Transverse colon (tissue), 4 donors: ENCODE measurements at regions not wholly inside any gene's neighbourhood (a gene's known extent, or its start where the extent isn't known, plus 50 kb on each side); places are given as distances from the start of the nearest gene placed in this dataset.

Experiments
- DNase-seq: peaks from one replicate; pipeline ENCODE4 v3.0.0-alpha.2; 2019
- H3K27ac ChIP-seq, 4 donors: fragments of 200-600 bp; sonication (generic); 2 replicates each; pipeline ENCODE4 v1.5.1; 2016 to 2018; ENCODE audit warnings: inconsistent platforms in 4 of 4
- H3K27me3 ChIP-seq: fragments of 200-600 bp; sonication (generic); 2 replicates; pipeline ENCODE4 v1.5.1; 2017; ENCODE audit warnings: inconsistent platforms
- H3K36me3 ChIP-seq, 4 donors: fragments of 200-600 bp; sonication (generic); 2 replicates each; pipeline ENCODE4 v1.5.1; 2017 to 2019; ENCODE audit warnings: inconsistent platforms in 4 of 4
- H3K4me1 ChIP-seq, 4 donors: fragments of 200-600 bp; sonication (generic); 2 replicates each; pipeline ENCODE4 v1.5.1; 2017 to 2020; ENCODE audit warnings: inconsistent platforms in 4 of 4
- H3K4me3 ChIP-seq, 4 donors: fragments of 200-600 bp; sonication (generic); 1 replicate in 1 of 4; 2 replicates in 3 of 4; pipeline versions ENCODE4 v1.5.1 to v1.6.1; 2017 to 2019; ENCODE audit warnings: inconsistent platforms in 4 of 4
- H3K9me3 ChIP-seq, 2 donors: fragments of 200-600 bp; sonication (generic); 2 replicates each; pipeline ENCODE4 v1.5.1; 2017 to 2019; ENCODE audit warnings: inconsistent platforms in 2 of 2
- CTCF ChIP-seq, 5 experiments: fragments of 200-600 bp in 3 of 5; fragments of 450-650 bp in 2 of 5; sonication (generic) in 3 of 5; IDR thresholded peaks; 1 replicate in 2 of 5; 2 replicates in 3 of 5; pipeline ENCODE4 v1.5.1; 2016 to 2017; ENCODE audit warnings: antibody characterized with exemption in 5 of 5, inconsistent platforms in 3 of 5, mild to moderate bottlenecking in 2 of 5, moderate library complexity in 1 of 5
- EP300 ChIP-seq: sonication (generic); formaldehyde crosslinking; IDR thresholded peaks from one replicate; pipeline ENCODE4 v1.6.1; 2017; ENCODE audit warnings: antibody characterized with exemption, low read depth
- POLR2A ChIP-seq: fragments of 450-650 bp; IDR thresholded peaks from one replicate; pipeline ENCODE4 v1.6.1; 2016; ENCODE audit warnings: antibody characterized with exemption, mild to moderate bottlenecking, moderate library complexity
- POLR2AphosphoS5 ChIP-seq, 3 donors: sonication (generic); formaldehyde crosslinking; IDR thresholded peaks; one replicate each; pipeline ENCODE4 v1.6.1; 2016; ENCODE audit warnings: antibody characterized with exemption in 3 of 3
- WGBS, 2 donors: methylation state at CpG; one replicate each; pipeline ENCODE4 v1.1.5; 2018; ENCODE audit warnings: low coverage in 1 of 2; 5-methylcytosine and 5-hydroxymethylcytosine counted together
- in situ Hi-C, 4 donors: fragments of 200-750 bp; cut with MboI; loops; one replicate each; pipeline versions ENCODE4 v1.15.0 to v1.15.1; 2017; ENCODE audit warnings: low sequenced_read_pairs in 3 of 4, low pct_ligation_motif_present in 1 of 4, low pct_unique_long_range_greater_than_20kb in 1 of 4
- intact Hi-C: fragments of 100-400 bp; cut with DNase I; formaldehyde crosslinking; loops from one replicate; pipeline ENCODE4 v1.15.1; 2023; ENCODE audit warnings: low total_unique reads

- intact Hi-C loops, result no loop called here
- Histone ChIP-seq H3K9me3 (no peaks in the 10 kb centered on the region), H3K27ac (peak overlapping the region in 3 of 4 donors; percentile 28 to 44 (median 33)), H3K36me3 (no peaks in the 10 kb centered on the region), H3K4me3 (no peak overlapping the region), H3K27me3 (no peaks in the 10 kb centered on the region), H3K4me1 (peaks cover 0 to 40% (median 22%) of the 10 kb centered on the region in 4 donors)
- TF ChIP-seq EP300 (no peak), POLR2A (no peak), POLR2AphosphoS5 (IDR thresholded peaks at IDR 0.05) (peak in 2 of 3 donors; percentile 24 to 25)
- DNase-seq, result no peak
- 0 to 35% methylated on average over 1 to 3 of the region's 3 CpGs for WGBS, 2 donors
- in situ Hi-C loops, result no loop called here
Measured at GRCh38 chr6:154569156-154569862, 58.8 kb upstream of the CNKSR3 start.

- TF ChIP-seq POLR2AphosphoS5 (IDR thresholded peaks at IDR 0.05) (no peak), EP300 (no peak), POLR2A (no peak), CTCF (IDR thresholded peaks at IDR 0.05) (no peak)
- intact Hi-C loops (no loop called here), in situ Hi-C loops (no loop called here)
- 96% methylated on average over 2 of the region's 2 CpGs; no CpG with 5 or more reads in 1 of the 2 donors for WGBS, 2 donors
- Histone ChIP-seq H3K4me3 (no peak overlapping the region), H3K27me3 (no peaks in the 10 kb centered on the region), H3K9me3 (no peaks in the 10 kb centered on the region), H3K4me1 (peaks cover 0 to 35% (median 17%) of the 10 kb centered on the region in 4 donors), H3K36me3 (no peaks in the 10 kb centered on the region), H3K27ac (no peak overlapping the region)
- DNase-seq, result no peak
Measured at GRCh38 chr6:154570505-154570904, 60.0 kb upstream of the CNKSR3 start.

GRCh38 chr6:154572556-154572955, 62.1 kb upstream of the CNKSR3 start:
- WGBS, 2 donors, result 36 to 72% methylated on average over 4 to 6 of the region's 6 CpGs
- in situ Hi-C loops, result no loop called here

GRCh38 chr6:154578004-154578559, 67.6 kb upstream of the CNKSR3 start:
- Histone ChIP-seq H3K27ac (no peak overlapping the region), H3K4me1 (peaks cover 0 to 11% (median 0%) of the 10 kb centered on the region in 4 donors), H3K9me3 (no peaks in the 10 kb centered on the region), H3K4me3 (no peak overlapping the region), H3K27me3 (no peaks in the 10 kb centered on the region), H3K36me3 (no peaks in the 10 kb centered on the region)
- intact Hi-C loops (no loop called here), in situ Hi-C loops (no loop called here)
- WGBS, 2 donors, result 68 to 86% methylated on average over 2 to 3 of the region's 3 CpGs
- no peak for DNase-seq
- TF ChIP-seq CTCF (IDR thresholded peaks at IDR 0.05) (no peak), POLR2A (no peak), EP300 (no peak), POLR2AphosphoS5 (IDR thresholded peaks at IDR 0.05) (no peak)

More at GRCh38 chr6:154572556-154572955, 62.1 kb upstream of the CNKSR3 start:
- H3K27ac ChIP-seq, result no peak overlapping the region
- intact Hi-C loops, result no loop called here
- TF ChIP-seq EP300, result no peak
- TF ChIP-seq POLR2AphosphoS5 (IDR thresholded peaks at IDR 0.05), result no peak
- TF ChIP-seq CTCF (IDR thresholded peaks at IDR 0.05), result no peak
- TF ChIP-seq POLR2A, result no peak
- no peak overlapping the region for H3K4me3 ChIP-seq
- no peaks in the 10 kb centered on the region for H3K36me3 ChIP-seq
- H3K27me3 ChIP-seq, result no peaks in the 10 kb centered on the region
- no peaks in the 10 kb centered on the region for H3K9me3 ChIP-seq
- peaks cover 0 to 17% (median 9%) of the 10 kb centered on the region in 4 donors for H3K4me1 ChIP-seq
- no peak for DNase-seq
